Endothelial cell (in vitro differentiated cells): ENCODE measurements at regions not wholly inside any gene's neighbourhood (a gene's known extent, or its start where the extent isn't known, plus 50 kb on each side); places are given as distances from the start of the nearest gene placed in this dataset.

ENCODE experiments used
- DNase-seq: peaks from one replicate; pipeline ENCODE4 v3.0.0; 2021; ENCODE audit warnings: low spot score
- H3K27ac Mint-ChIP-seq: one replicate; pipeline ENCODE4 v1.8.0; 2021; ENCODE audit warnings: mixed read lengths, inconsistent platforms; ENCODE audit not compliant: unreplicated experiment
- H3K27me3 Mint-ChIP-seq: one replicate; pipeline ENCODE4 v1.8.0; 2021; ENCODE audit warnings: mild to moderate bottlenecking, moderate library complexity, mixed read lengths, inconsistent platforms; ENCODE audit not compliant: unreplicated experiment
- H3K36me3 Mint-ChIP-seq: one replicate; pipeline ENCODE4 v1.8.0; 2021; ENCODE audit warnings: mild to moderate bottlenecking, low read depth, mixed read lengths, inconsistent platforms; ENCODE audit not compliant: unreplicated experiment
- H3K4me1 Mint-ChIP-seq: one replicate; pipeline ENCODE4 v1.8.0; 2021; ENCODE audit warnings: mild to moderate bottlenecking, mixed read lengths, inconsistent platforms; ENCODE audit not compliant: unreplicated experiment
- H3K4me3 Mint-ChIP-seq: one replicate; pipeline ENCODE4 v1.8.0; 2021; ENCODE audit warnings: mild to moderate bottlenecking, mixed read lengths, inconsistent platforms; ENCODE audit not compliant: unreplicated experiment
- H3K9me3 Mint-ChIP-seq: one replicate; pipeline ENCODE4 v1.8.0; 2021; ENCODE audit warnings: mixed read lengths, inconsistent platforms; ENCODE audit not compliant: unreplicated experiment
- CTCF ChIP-seq: fragments of 200-600 bp; sonication (generic); IDR thresholded peaks from one replicate; pipeline ENCODE4 v1.5.0; 2021; ENCODE audit warnings: antibody characterized with exemption; ENCODE audit not compliant: unreplicated experiment

- no peaks in the 10 kb centered on the region for H3K9me3 Mint-ChIP-seq
- peaks cover 7% of the 10 kb centered on the region for H3K27me3 Mint-ChIP-seq
- TF ChIP-seq CTCF: no peak
- H3K4me3 Mint-ChIP-seq: no peak overlapping the region
- H3K4me1 Mint-ChIP-seq: no peaks in the 10 kb centered on the region
- DNase-seq: no peak
- H3K36me3 Mint-ChIP-seq: no peaks in the 10 kb centered on the region
- H3K27ac Mint-ChIP-seq: no peak overlapping the region
Measured at GRCh38 chr17:79176792-79177601, 102.4 kb downstream of the ENGASE start.

- Mint-ChIP-seq H3K9me3 (no peaks in the 10 kb centered on the region), H3K36me3 (no peaks in the 10 kb centered on the region), H3K27me3 (peaks cover 3% of the 10 kb centered on the region), H3K4me3 (no peak overlapping the region), H3K4me1 (no peaks in the 10 kb centered on the region), H3K27ac (no peak overlapping the region)
- no peak for DNase-seq
- no peak for TF ChIP-seq CTCF
Measured at GRCh38 chr17:79174905-79175856, 100.6 kb downstream of the ENGASE start.

GRCh38 chr17:79174193-79174765 lies 99.7 kb downstream of the ENGASE start:
- H3K9me3 Mint-ChIP-seq: no peaks in the 10 kb centered on the region
- peaks cover 3% of the 10 kb centered on the region for H3K27me3 Mint-ChIP-seq
- no peak overlapping the region for H3K4me3 Mint-ChIP-seq
- no peak overlapping the region for H3K27ac Mint-ChIP-seq
- H3K4me1 Mint-ChIP-seq: no peaks in the 10 kb centered on the region
- H3K36me3 Mint-ChIP-seq: no peaks in the 10 kb centered on the region
- TF ChIP-seq CTCF: no peak
- DNase-seq: no peak

- Mint-ChIP-seq H3K36me3 (no peaks in the 10 kb centered on the region), H3K4me1 (no peaks in the 10 kb centered on the region), H3K27ac (no peak overlapping the region), H3K9me3 (no peaks in the 10 kb centered on the region), H3K27me3 (peaks cover 2% of the 10 kb centered on the region), H3K4me3 (no peak overlapping the region)
- DNase-seq: no peak
- TF ChIP-seq CTCF: no peak
Measured at GRCh38 chr17:79171188-79171587, 96.6 kb downstream of the ENGASE start.
